Stimulated activated CD4-positive, alpha-beta T cell treated with anti-CD3 and anti-CD28 coated beads, Interleukin-2, amount 100 ng/mL, for 48 hours (primary cell): ENCODE measurements at regions not wholly inside any gene's neighbourhood (a gene's known extent, or its start where the extent isn't known, plus 50 kb on each side); places are given as distances from the start of the nearest gene placed in this dataset.

Experiments
- DNase-seq, 2 donors: peaks; one replicate each; pipeline ENCODE4 v3.0.0-alpha.2; 2020

GRCh38 chr7:116148626-116149025 lies 61.7 kb upstream of the TES start:
- no peak for DNase-seq

DNA sequence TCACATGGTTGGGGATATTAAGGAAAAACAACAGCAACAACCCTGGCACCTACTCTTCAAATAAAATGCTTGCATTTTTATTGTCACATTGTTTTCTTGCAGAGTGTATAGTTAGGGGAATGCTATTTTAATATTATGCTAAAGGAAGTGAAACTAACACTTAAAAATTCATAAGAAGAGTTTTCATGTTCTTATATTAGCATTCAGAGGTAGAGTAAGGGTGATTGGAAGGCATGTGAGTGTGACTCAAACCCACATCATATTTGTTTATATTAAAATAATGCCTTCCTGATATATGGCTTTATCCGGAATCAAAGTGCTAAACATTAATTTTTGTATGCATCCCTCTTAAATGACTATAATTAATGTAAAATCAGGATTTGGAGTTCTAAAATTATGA lies 59.8 kb upstream of the TES start:
- no peak for DNase-seq

DNA sequence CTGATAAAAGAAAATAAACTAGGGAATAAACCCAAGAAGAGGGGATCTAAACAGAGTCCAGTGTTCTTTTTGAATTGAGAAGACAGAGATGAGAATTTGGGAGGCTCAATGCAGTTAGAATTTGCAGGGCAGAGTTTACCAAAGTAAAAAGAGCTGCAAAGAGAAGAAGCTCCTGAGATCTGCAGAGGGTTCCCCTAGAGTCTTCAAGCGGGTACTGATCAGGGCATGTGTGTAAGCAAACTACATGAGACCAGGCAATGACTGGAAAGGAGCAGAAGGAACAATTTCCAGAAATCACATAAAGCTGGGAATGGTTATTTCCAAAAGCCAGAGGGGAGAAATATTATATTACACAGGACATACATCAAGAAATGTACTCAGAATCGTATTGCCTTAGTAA lies 58.1 kb upstream of the TES start:
- no peak for DNase-seq

DNA sequence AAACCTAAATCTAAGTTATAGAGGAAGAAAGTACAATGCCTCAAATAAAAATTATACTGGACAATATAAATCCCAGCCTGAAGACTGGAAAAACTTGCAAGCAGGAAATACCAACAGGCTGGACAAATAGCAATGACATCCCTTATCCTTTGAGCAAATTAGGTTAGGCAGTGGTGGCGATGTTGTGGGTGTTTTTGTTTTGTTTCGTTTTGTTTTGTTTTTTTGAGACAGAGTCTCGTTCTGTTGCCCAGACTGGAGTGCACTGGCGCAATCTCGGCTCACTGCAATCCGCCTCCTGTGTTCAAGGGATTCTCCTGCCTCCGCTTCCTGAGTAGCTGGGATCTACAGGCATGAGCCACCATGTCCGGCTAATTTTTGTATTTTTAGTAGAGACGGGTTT lies 57.3 kb upstream of the TES start:
- no peak for DNase-seq

GRCh38 chr7:116159711-116160110 lies 50.6 kb upstream of the TES start:
- no peak for DNase-seq
